ENCODE measurements at regions not wholly inside any gene's neighbourhood (a gene's known extent, or its start where the extent isn't known, plus 50 kb on each side); places are given as distances from the start of the nearest gene placed in this dataset.

- DNase-seq (ENCODE audit: low spot score, unreplicated experiment): no peak
- no peaks in the 10 kb centered on the region for H3K27me3 Mint-ChIP-seq
- H3K4me1 Mint-ChIP-seq (ENCODE audit: low read depth): peaks cover 38% of the 10 kb centered on the region
- no peak overlapping the region for H3K27ac Mint-ChIP-seq
- no peaks in the 10 kb centered on the region for H3K36me3 Mint-ChIP-seq (ENCODE audit: insufficient read depth)
- no peaks in the 10 kb centered on the region for H3K9me3 Mint-ChIP-seq (ENCODE audit: low read depth)
- H3K4me3 Mint-ChIP-seq (ENCODE audit: low read depth): no peak overlapping the region
- TF ChIP-seq CTCF (IDR thresholded peaks at IDR 0.05; ENCODE audit: unreplicated experiment): no peak
Measured at GRCh38 chr20:53658322-53658721, 64.7 kb upstream of the ZNF217 start.

GRCh38 chr20:53657732-53658131 is 64.1 kb upstream of the ZNF217 start:
- Mint-ChIP-seq H3K27me3 (no peaks in the 10 kb centered on the region), H3K4me1 (ENCODE audit: low read depth) (peaks cover 43% of the 10 kb centered on the region), H3K4me3 (ENCODE audit: low read depth) (no peak overlapping the region), H3K27ac (peak overlapping the region; percentile 41), H3K36me3 (ENCODE audit: insufficient read depth) (no peaks in the 10 kb centered on the region), H3K9me3 (ENCODE audit: low read depth) (no peaks in the 10 kb centered on the region)
- TF ChIP-seq CTCF (IDR thresholded peaks at IDR 0.05; ENCODE audit: unreplicated experiment): no peak
- no peak for DNase-seq (ENCODE audit: low spot score, unreplicated experiment)

- TF ChIP-seq CTCF (IDR thresholded peaks at IDR 0.05; ENCODE audit: unreplicated experiment): no peak
- Mint-ChIP-seq H3K9me3 (ENCODE audit: low read depth) (no peaks in the 10 kb centered on the region), H3K36me3 (ENCODE audit: insufficient read depth) (no peaks in the 10 kb centered on the region), H3K27ac (no peak overlapping the region), H3K4me1 (ENCODE audit: low read depth) (peaks cover 47% of the 10 kb centered on the region), H3K27me3 (no peaks in the 10 kb centered on the region), H3K4me3 (ENCODE audit: low read depth) (no peak overlapping the region)
- DNase-seq (ENCODE audit: low spot score, unreplicated experiment): no peak
Measured at GRCh38 chr20:53657279-53657678, 63.6 kb upstream of the ZNF217 start.

- Mint-ChIP-seq H3K27ac (no peak overlapping the region), H3K4me3 (ENCODE audit: low read depth) (no peak overlapping the region), H3K9me3 (ENCODE audit: low read depth) (no peaks in the 10 kb centered on the region)
Measured at GRCh38 chr20:53656293-53657202, 62.9 kb upstream of the ZNF217 start.

More at GRCh38 chr20:53656293-53657202, 62.9 kb upstream of the ZNF217 start:
- no peak for TF ChIP-seq CTCF (IDR thresholded peaks at IDR 0.05; ENCODE audit: unreplicated experiment)
- DNase-seq (ENCODE audit: low spot score, unreplicated experiment): no peak
- Mint-ChIP-seq H3K4me1 (ENCODE audit: low read depth) (peaks cover 50% of the 10 kb centered on the region), H3K27me3 (no peaks in the 10 kb centered on the region), H3K36me3 (ENCODE audit: insufficient read depth) (no peaks in the 10 kb centered on the region)

All from progenitor cell of endocrine pancreas (in vitro differentiated cells).